C4-2B (cell line): ENCODE measurements at regions not wholly inside any gene's neighbourhood (a gene's known extent, or its start where the extent isn't known, plus 50 kb on each side); places are given as distances from the start of the nearest gene placed in this dataset.
"Not testable (repeated sequence)": the region's sequence is repeated elsewhere in the genome, so short reads cannot be mapped to it uniquely, and the experiment has no call there.

Experiments used
- H3K27ac ChIP-seq: fragments of 450-650 bp; 2 replicates; pipeline ENCODE4 v1.5.1; 2017
- CTCF ChIP-seq: fragments of 450-650 bp; conservative IDR thresholded peaks from 2 replicates; pipeline ENCODE4 v1.5.1; 2017; ENCODE audit warnings: mild to moderate bottlenecking
- ZFX ChIP-seq: fragments of 450-650 bp; IDR thresholded peaks from 2 replicates; pipeline ENCODE4 v1.6.1; 2017

DNA sequence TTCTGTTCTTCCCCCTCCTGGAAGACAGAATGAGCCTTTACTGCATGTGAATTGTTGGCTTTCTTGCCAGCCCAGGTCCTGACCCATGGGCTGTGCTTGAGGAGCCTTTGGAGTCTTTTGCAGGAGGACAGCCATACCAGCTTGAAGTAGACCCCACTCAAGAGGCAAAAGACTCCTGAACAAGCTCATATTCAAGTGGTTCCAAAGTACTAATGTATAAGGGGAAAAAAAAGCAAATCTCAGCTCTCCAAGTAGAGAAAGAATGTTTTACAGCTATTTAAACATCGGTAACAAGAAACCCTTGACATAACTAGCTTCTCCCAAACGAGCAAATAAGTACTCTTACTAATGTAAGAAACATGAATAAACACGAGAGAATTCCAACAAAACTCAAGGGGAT is 174.9 kb upstream of the MXRA5 start:
- TF ChIP-seq ZFX (no peak), CTCF (no peak)

GRCh38 chrX:3520982-3521381 is 174.5 kb upstream of the MXRA5 start:
- no peak overlapping the region for H3K27ac ChIP-seq
- no peak for TF ChIP-seq CTCF

More for the DNA sequence above, 174.9 kb upstream of the MXRA5 start:
- H3K27ac ChIP-seq, result no peak overlapping the region

DNA sequence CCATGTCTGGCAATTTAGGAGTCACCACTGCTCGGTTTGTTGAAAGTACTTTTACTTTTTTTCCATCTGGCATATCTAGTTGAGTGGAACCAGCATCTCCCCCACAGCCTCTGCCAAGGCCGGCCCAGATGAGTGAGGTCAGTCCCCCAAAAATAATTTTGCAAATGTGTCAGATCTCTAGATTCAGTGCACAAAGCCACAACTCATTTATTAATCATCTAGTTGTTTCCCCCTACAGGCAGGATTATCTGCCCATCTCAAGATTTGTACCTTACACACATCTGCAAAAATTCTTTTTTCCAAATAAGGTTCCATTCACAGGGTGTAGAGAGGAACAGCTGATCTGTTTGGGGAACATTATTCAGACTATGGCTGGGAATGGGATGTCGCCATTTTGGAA is 174.0 kb upstream of the MXRA5 start:
- no peak for TF ChIP-seq CTCF
- TF ChIP-seq ZFX, result no peak
- H3K27ac ChIP-seq, result no peak overlapping the region

- H3K27ac ChIP-seq, result not testable (repeated sequence)
Observed at GRCh38 chrX:3519384-3519783, 172.9 kb upstream of the MXRA5 start.

DNA sequence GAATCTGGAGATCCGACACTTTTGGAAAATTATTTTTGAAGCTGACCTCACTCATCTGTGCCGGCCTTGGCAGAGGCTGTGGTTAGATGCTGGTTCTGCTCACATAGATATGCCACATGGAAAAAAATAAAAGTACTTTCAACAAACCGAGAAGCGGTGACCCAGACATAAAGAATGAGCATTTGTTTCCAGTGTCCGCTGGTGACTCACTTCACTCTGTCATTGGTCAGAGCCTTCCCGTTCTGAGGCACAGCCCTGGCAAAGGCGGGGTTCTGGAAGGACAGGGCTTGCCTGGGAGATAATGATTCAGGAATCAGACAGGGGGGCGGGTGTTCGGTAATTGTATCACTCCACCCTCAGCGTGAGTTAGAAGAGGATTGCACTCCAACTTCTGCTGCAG is 172.4 kb upstream of the MXRA5 start:
- H3K27ac ChIP-seq, result no peak overlapping the region
- no peak for TF ChIP-seq ZFX
- TF ChIP-seq CTCF, result no peak

DNA sequence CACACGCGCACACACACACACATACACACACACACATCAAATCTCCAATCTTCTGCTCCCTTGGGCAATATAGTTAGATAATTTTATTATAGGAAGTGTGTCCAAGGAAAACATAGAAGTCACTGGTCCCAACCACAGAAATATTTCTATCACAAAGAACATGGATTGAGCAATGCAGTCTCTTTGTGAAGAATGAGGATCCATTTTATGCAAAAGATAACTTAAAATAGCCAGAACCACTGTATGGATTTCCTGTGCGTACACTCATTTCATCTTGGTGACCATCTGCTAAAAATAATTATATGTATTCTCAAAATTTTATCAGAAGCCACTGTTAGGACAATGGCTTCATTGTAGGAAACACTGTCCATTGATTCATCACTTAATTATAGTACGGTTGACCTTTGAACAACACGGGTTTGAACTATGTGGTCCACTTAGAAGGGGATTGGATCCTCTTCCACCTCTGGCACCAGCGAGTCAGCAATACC is 169.6 kb upstream of the MXRA5 start:
- no peak for TF ChIP-seq ZFX
- TF ChIP-seq CTCF, result no peak
- H3K27ac ChIP-seq, result no peak overlapping the region

GRCh38 chrX:3514996-3515395 is 168.5 kb upstream of the MXRA5 start:
- H3K27ac ChIP-seq, result no peak overlapping the region
- TF ChIP-seq CTCF, result no peak
- TF ChIP-seq ZFX, result no peak

DNA sequence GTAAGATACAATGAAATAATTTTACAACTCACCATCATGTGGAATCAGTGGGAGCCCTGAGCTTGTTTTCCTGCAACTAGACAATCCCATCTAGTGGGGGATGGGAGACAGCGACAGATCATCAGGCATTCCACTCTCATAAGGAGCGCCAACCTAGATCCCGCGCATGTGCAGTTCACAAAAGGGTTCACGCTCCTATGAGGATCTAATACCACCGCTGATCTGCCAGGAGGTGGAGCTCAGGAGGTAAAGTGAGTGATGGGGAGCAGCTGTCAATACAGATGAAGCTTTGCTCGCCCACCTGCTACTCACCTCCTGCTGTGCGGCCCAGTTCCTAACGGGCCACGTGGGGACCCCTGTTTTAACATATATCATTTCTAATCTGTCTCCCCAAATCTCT is 165.7 kb upstream of the MXRA5 start:
- TF ChIP-seq CTCF, result peak; percentile 23
- H3K27ac ChIP-seq, result not testable (repeated sequence)
